Testis (tissue), 2 donors: ENCODE measurements at regions not wholly inside any gene's neighbourhood (a gene's known extent, or its start where the extent isn't known, plus 50 kb on each side); places are given as distances from the start of the nearest gene placed in this dataset.

Source experiments
- CTCF ChIP-seq, 3 experiments: fragments of 450-650 bp in 2 of 3; fragments of 200-600 bp in 1 of 3; sonication (generic) in 1 of 3; IDR thresholded peaks; one replicate each; pipeline ENCODE4 v1.5.1; 2016 to 2019; ENCODE audit warnings: antibody characterized with exemption in 3 of 3, mild to moderate bottlenecking in 2 of 3, moderate library complexity in 1 of 3
- POLR2A ChIP-seq: fragments of 450-650 bp; IDR thresholded peaks from one replicate; pipeline ENCODE4 v1.6.1; 2017; ENCODE audit warnings: antibody characterized with exemption, mild to moderate bottlenecking, moderate library complexity

GRCh38 chr21:28754862-28755261, 237.8 kb downstream of the LTN1 start:
- TF ChIP-seq CTCF (IDR thresholded peaks at IDR 0.05) (no peak), POLR2A (no peak)
